ENCODE measurements at regions not wholly inside any gene's neighbourhood (a gene's known extent, or its start where the extent isn't known, plus 50 kb on each side); places are given as distances from the start of the nearest gene placed in this dataset.

DNA sequence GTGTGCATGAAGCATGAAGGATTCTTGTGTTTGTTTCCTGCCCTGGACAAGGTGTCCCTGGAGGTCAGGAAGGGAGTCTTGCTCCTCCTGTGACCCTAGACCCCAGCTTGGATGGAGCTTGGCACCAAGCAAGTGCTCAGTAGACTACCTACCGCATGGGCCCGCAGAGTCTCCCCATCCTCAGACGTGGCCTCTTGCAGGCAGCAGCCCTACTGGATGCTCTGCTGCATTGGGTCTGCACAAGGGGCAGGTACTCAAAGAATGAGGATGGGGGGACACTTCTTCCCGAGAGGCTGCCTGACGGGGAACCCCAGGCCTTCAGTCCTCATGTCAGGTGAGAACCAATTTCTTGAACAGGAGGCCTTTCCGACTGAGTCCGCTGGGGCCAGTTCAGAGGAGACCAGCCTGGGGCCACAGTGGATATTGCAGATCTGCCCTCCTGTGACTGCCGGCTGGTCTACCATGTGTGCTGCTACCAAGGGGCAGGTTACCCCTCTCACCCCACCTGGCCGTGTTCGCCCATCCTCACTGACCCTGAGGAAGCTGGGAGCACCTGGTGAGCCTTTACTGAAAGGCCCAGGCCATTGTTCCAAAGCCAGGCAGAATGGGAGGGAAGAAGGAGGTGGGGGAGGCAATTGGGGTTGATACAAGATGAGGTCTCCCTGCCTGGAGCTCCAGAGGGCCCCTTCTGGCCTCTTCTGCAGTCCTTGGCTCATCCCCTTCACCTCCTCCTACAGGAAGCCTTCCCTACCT lies 206.3 kb downstream of the RAB11FIP4 start:
- Histone ChIP-seq H3K4me2 (ENCODE audit: insufficient read depth, low read length) (no peak overlapping the region), H3K9ac (replicated peaks; ENCODE audit: extremely low read depth, insufficient read depth, low read length) (no peak overlapping the region), H3K9me3 (replicated peaks; ENCODE audit: control insufficient read depth, insufficient read depth, low read length) (no peaks in the 10 kb centered on the region), H3K4me1 (ENCODE audit: control insufficient read depth, extremely low read depth, insufficient read depth, low read length) (peaks cover 18% of the 10 kb centered on the region), H2AFZ (ENCODE audit: low read depth, low read length) (no peak overlapping the region), H3K9me1 (replicated peaks; ENCODE audit: control insufficient read depth, extremely low read depth, insufficient read depth, low read length) (no peaks in the 10 kb centered on the region), H4K20me1 (replicated peaks; ENCODE audit: control insufficient read depth, extremely low read depth, insufficient read depth, low read length) (no peaks in the 10 kb centered on the region), H3K27ac (ENCODE audit: insufficient read depth, low read depth, low read length) (no peak overlapping the region), H3K27me3 (ENCODE audit: control insufficient read depth in 2 of 2, insufficient read depth in 2 of 2, low read length in 2 of 2) (no peaks in the 10 kb centered on the region), H3K36me3 (ENCODE audit: control insufficient read depth in 2 of 2, extremely low read depth in 1 of 2, insufficient read depth in 2 of 2, low read length in 2 of 2) (no peaks in the 10 kb centered on the region), H3K4me3 (replicated peaks in 1 of 3; ENCODE audit: insufficient read depth in 1 of 3, low read depth in 1 of 3, low read length in 3 of 3) (no peak overlapping the region), H3K79me2 (ENCODE audit: control insufficient read depth, insufficient read depth, low read length) (no peaks in the 10 kb centered on the region)
- FAIRE-seq: no peak
- intact Hi-C loops (cut with micrococcal nuclease) (no loop called here), dilution Hi-C loops (cut with MboI; ENCODE audit: extremely low pct_ligation_motif_present, low sequenced_read_pairs) (no loop called here)
- POLR2A ChIA-PET: no interaction called here
- CTCF ChIA-PET: interaction anchor here (1.5 to 2.4 kb wide), 4 partner anchors 17 to 245 kb away, joined by 4 to 15 read pairs (median 9); no protein-coding TSS in a partner anchor
- DNase-seq (ENCODE audit: low read depth, low spot score): no peak
- TF ChIP-seq JUN (IDR thresholded peaks at IDR 0.05; ENCODE audit: borderline replicate concordance, insufficient read depth, insufficient read length, low read depth) (no peak), POLR2AphosphoS5 (IDR thresholded peaks at IDR 0.05; ENCODE audit: insufficient read depth, low read depth, low read length) (no peak), EZH2 (IDR thresholded peaks at IDR 0.05; ENCODE audit: borderline replicate concordance, low read depth, low read length, severe bottlenecking) (no peak), MYC (IDR thresholded peaks at IDR 0.05; ENCODE audit: low read depth, low read length) (no peak), FOS (IDR thresholded peaks at IDR 0.05; ENCODE audit: borderline replicate concordance, insufficient read depth, low read length) (no peak), GATA2 (IDR thresholded peaks at IDR 0.05; ENCODE audit: insufficient read depth, insufficient read length, low read depth, low read length) (no peak), POLR2A (IDR thresholded peaks at IDR 0.05; ENCODE audit: low read depth, low read length) (no peak)
- TF ChIP-seq, protein P1, sequence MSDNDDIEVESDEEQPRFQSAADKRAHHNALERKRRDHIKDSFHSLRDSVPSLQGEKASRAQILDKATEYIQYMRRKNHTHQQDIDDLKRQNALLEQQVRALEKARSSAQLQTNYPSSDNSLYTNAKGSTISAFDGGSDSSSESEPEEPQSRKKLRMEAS (IDR thresholded peaks at IDR 0.05; ENCODE audit: insufficient read depth, insufficient read length): no peak
- TF ChIP-seq, protein P2, sequence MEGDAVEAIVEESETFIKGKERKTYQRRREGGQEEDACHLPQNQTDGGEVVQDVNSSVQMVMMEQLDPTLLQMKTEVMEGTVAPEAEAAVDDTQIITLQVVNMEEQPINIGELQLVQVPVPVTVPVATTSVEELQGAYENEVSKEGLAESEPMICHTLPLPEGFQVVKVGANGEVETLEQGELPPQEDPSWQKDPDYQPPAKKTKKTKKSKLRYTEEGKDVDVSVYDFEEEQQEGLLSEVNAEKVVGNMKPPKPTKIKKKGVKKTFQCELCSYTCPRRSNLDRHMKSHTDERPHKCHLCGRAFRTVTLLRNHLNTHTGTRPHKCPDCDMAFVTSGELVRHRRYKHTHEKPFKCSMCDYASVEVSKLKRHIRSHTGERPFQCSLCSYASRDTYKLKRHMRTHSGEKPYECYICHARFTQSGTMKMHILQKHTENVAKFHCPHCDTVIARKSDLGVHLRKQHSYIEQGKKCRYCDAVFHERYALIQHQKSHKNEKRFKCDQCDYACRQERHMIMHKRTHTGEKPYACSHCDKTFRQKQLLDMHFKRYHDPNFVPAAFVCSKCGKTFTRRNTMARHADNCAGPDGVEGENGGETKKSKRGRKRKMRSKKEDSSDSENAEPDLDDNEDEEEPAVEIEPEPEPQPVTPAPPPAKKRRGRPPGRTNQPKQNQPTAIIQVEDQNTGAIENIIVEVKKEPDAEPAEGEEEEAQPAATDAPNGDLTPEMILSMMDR (IDR thresholded peaks at IDR 0.05; ENCODE audit: extremely low read depth in 1 of 2, insufficient read depth in 1 of 2, low read depth in 1 of 2, low read length in 2 of 2): no peak
- BruUV-seq (replicated peaks): no TSS peak
